Thoracic aorta (tissue), 2 donors: ENCODE measurements at regions not wholly inside any gene's neighbourhood (a gene's known extent, or its start where the extent isn't known, plus 50 kb on each side); places are given as distances from the start of the nearest gene placed in this dataset.
"Not testable (repeated sequence)": the region's sequence is repeated elsewhere in the genome, so short reads cannot be mapped to it uniquely, and the experiment has no call there.

Experiments
- ATAC-seq: fragments of 150-250 bp; one replicate; pipeline ENCODE4 v1.8.0; 2017; ENCODE audit warnings: low read depth; ENCODE audit not compliant: insufficient number of reproducible peaks, low FRiP score
- DNase-seq: peaks from one replicate; pipeline ENCODE4 v3.0.0-alpha.2; 2020; ENCODE audit warnings: low spot score
- H3K27ac ChIP-seq, 2 donors: fragments of 200-600 bp; sonication (generic); 1 replicate in 1 of 2; 2 replicates in 1 of 2; pipeline ENCODE4 v1.5.1; 2016; ENCODE audit warnings: mild to moderate bottlenecking in 2 of 2, moderate library complexity in 2 of 2
- H3K27me3 ChIP-seq: fragments of 200-600 bp; sonication (generic); replicated peaks from 2 replicates; pipeline ENCODE4 v1.6.0; 2016; ENCODE audit warnings: mild to moderate bottlenecking; ENCODE audit not compliant: insufficient read depth
- H3K36me3 ChIP-seq: fragments of 200-600 bp; sonication (generic); one replicate; pipeline ENCODE4 v1.5.1; 2016
- H3K4me1 ChIP-seq, 2 donors: fragments of 200-600 bp; sonication (generic); 1 replicate in 1 of 2; 2 replicates in 1 of 2; pipeline versions ENCODE4 v1.5.1 to v1.6.0; 2016; ENCODE audit warnings: low read depth in 2 of 2, mild to moderate bottlenecking in 1 of 2; ENCODE audit not compliant: control insufficient read depth in 1 of 2
- H3K4me3 ChIP-seq: fragments of 200-600 bp; sonication (generic); 2 replicates; pipeline ENCODE4 v1.5.1; 2016; ENCODE audit warnings: mild to moderate bottlenecking
- H3K9me3 ChIP-seq: fragments of 200-600 bp; sonication (generic); 2 replicates; pipeline ENCODE4 v1.5.1; 2016
- TF ChIP-seq, protein P1 (sequence below): fragments of 200-600 bp; sonication (generic); IDR thresholded peaks from one replicate; pipeline ENCODE4 v1.5.1; 2019; ENCODE audit warnings: antibody characterized with exemption

DNA sequence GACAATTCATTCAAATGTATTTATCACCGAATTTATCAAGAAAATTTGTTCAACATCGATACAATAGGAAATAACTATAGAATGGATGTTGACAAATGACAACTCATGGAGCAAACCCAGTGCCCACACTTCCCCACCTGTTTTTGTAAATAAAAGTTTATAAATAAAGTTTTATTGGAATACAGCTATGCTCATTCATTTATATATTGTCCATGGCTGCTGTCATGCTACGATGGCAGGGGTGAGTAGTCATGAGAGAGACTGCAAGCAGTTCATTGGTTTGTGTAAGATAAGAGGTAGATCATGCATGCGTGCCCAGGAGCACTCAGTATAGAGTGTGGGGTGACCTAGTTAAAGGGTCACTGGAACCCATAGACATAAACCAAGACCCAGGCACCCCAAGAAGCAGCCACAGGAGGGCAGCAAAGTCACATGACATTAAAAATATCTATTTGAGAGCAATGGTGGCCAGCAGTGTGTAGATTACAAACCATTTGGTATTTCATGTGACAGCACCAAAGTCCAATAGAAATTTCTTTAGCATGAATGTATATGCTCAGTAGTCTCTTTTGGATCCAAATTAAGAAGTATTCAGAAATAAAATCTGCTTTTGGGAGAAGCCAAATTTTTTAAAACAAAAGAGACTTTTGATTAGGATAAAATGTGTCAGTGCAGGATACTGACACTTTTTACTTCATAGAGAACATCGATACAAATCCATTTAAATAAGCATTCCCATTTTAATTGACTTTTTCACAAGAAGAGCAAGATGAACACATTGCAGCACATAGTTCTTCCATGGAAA is 794.8 kb downstream of the MCTP2 start:
- H3K27ac ChIP-seq = no peak overlapping the region
- ATAC-seq (no peak), DNase-seq (no peak)
- H3K9me3 ChIP-seq = peaks cover 8% of the 10 kb centered on the region
- H3K4me1 ChIP-seq = peaks cover 4 to 6% of the 10 kb centered on the region in 2 donors
- H3K36me3 ChIP-seq = no peaks in the 10 kb centered on the region
- TF ChIP-seq, protein P1, sequence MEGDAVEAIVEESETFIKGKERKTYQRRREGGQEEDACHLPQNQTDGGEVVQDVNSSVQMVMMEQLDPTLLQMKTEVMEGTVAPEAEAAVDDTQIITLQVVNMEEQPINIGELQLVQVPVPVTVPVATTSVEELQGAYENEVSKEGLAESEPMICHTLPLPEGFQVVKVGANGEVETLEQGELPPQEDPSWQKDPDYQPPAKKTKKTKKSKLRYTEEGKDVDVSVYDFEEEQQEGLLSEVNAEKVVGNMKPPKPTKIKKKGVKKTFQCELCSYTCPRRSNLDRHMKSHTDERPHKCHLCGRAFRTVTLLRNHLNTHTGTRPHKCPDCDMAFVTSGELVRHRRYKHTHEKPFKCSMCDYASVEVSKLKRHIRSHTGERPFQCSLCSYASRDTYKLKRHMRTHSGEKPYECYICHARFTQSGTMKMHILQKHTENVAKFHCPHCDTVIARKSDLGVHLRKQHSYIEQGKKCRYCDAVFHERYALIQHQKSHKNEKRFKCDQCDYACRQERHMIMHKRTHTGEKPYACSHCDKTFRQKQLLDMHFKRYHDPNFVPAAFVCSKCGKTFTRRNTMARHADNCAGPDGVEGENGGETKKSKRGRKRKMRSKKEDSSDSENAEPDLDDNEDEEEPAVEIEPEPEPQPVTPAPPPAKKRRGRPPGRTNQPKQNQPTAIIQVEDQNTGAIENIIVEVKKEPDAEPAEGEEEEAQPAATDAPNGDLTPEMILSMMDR = no peak
- no peak overlapping the region for H3K4me3 ChIP-seq
- no peaks in the 10 kb centered on the region for H3K27me3 ChIP-seq

DNA sequence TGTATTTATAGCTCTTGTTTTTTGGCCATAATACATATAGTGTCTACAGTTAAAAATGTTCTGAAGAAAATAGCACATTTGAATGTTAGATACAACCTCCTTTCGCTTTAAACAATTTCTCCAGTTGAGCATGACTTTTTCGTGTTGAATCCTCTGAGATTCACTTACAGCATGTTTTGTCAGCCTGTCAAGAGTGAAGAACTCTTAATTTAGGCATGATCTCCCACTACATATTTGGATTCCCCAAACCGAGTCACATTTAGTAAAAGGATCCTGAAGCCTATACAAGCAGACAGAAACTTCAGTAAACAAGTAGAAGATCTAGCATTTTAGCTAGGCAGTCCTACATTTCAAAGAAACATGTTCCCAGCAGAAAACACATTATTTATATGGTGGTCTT is 796.6 kb downstream of the MCTP2 start:
- peaks cover 4 to 6% of the 10 kb centered on the region in 2 donors for H3K4me1 ChIP-seq
- H3K27me3 ChIP-seq = no peaks in the 10 kb centered on the region
- no peak overlapping the region for H3K4me3 ChIP-seq
- TF ChIP-seq, protein P1 = no peak
- H3K27ac ChIP-seq = no peak overlapping the region
- no peak for ATAC-seq
- DNase-seq = no peak
- H3K9me3 ChIP-seq = peaks cover 8% of the 10 kb centered on the region
- no peaks in the 10 kb centered on the region for H3K36me3 ChIP-seq

DNA sequence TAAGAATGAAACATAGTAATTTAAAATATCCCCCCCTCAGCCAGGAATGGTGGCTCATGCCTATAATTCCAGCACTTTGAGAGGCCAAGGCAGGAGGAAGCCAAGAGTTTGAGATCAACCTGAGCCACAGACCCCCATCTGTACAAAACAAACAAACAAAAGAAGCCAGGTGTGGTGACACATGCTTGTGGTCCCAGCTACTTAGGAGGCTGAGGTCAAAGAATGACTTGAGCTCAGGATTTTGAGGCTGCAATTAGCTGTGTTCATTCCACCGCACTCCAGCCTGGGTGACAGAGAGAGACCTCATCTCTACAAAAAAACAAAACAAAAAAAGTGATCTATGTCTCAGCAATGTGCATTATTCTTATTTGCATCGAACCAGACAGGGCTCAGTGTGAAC is 800.8 kb downstream of the MCTP2 start:
- H3K27ac ChIP-seq = no peak overlapping the region
- H3K9me3 ChIP-seq = peaks cover 8% of the 10 kb centered on the region
- TF ChIP-seq, protein P1 = no peak
- H3K4me3 ChIP-seq = no peak overlapping the region
- no peaks in the 10 kb centered on the region for H3K36me3 ChIP-seq
- H3K4me1 ChIP-seq = no peaks in the 10 kb centered on the region
- ATAC-seq (no peak), DNase-seq (no peak)
- H3K27me3 ChIP-seq = no peaks in the 10 kb centered on the region

DNA sequence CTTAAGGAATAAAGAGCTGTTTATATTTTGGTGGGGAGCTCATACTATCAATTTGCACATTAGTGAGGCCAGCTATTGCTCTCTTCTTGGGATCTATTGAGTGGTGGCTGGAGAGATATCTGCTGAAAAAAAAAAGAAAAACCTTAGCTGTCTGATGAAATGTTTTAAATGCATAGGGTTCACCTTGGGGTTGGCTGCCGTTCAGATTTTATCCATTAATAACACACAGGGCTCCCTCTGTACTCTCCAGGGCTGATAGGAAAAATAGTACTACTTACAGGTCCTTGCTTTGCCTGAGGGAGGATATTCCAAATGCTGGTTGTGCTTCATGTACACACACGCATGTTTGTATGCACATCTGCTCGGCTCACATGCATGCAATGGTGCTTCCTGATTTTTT is 803.7 kb downstream of the MCTP2 start:
- DNase-seq (no peak), ATAC-seq (no peak)
- no peak overlapping the region for H3K27ac ChIP-seq
- H3K27me3 ChIP-seq = no peaks in the 10 kb centered on the region
- H3K9me3 ChIP-seq = peaks cover 8% of the 10 kb centered on the region
- H3K4me1 ChIP-seq = no peaks in the 10 kb centered on the region
- H3K4me3 ChIP-seq = no peak overlapping the region
- TF ChIP-seq, protein P1 = no peak
- no peaks in the 10 kb centered on the region for H3K36me3 ChIP-seq

DNA sequence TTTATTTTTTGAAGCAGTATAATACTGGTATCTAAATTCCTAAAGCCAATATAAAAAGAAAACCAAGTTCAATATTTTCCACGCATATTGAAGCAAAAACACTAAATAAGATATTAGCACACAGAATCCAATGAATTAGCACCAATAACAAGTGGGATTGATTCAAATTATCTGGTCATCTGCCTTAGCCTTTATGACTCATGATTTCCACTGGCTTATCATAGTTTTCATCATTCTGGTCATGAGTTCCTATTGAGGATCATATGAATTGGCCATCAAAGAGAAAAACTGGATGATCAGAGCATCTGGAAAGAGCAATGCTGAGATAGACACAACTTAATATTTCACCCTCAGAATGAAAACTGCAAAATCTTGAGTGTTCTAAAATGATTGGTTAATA is 809.9 kb downstream of the MCTP2 start:
- Histone ChIP-seq H3K4me3 (no peak overlapping the region), H3K36me3 (no peaks in the 10 kb centered on the region), H3K9me3 (no peaks in the 10 kb centered on the region), H3K4me1 (no peaks in the 10 kb centered on the region), H3K27me3 (no peaks in the 10 kb centered on the region), H3K27ac (no peak overlapping the region)
- TF ChIP-seq, protein P1 = no peak
- DNase-seq (no peak), ATAC-seq (no peak)

DNA sequence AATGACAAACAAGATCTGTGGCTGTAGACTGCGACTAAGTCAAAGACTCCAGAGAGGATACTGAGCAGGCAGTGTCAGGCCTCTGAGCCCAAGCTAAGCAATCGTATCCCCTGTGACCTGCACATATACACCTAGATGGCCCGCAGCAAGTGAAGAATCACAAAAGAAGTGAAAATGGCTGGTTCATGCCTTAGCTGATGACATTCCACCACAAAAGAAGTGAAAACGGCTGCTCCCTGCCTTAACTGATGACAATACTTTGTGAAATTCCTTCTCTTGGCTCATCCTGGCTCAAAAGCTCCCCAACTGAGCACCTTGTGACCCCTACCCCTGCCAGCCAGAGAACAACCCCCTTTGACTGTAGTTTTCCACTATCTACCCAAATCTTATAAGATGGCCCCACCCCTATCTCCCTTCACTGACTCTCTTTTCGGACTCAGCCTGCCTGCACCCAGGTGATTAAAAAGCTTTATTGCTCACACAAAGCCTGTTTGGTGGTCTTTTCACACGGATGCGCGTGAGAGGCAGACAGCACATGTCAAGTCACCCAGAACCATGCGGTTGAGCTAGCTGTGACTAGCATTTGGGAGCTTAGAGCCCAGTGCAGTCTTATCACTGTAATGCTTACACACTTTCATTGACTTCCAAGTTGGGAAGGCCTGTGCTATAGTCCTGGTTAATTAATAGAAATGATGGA is 812.0 kb downstream of the MCTP2 start:
- not testable (repeated sequence) for H3K36me3 ChIP-seq, H3K27me3 ChIP-seq, H3K4me3 ChIP-seq, H3K9me3 ChIP-seq, H3K4me1 ChIP-seq, H3K27ac ChIP-seq, DNase-seq, ATAC-seq
